Peyer's patch (tissue), 4 donors: ENCODE measurements at regions not wholly inside any gene's neighbourhood (a gene's known extent, or its start where the extent isn't known, plus 50 kb on each side); places are given as distances from the start of the nearest gene placed in this dataset.

Experiments used
- POLR2A ChIP-seq, 2 donors: fragments of 450-650 bp; IDR thresholded peaks; one replicate each; pipeline ENCODE4 v1.5.1; 2017; ENCODE audit warnings: antibody characterized with exemption in 2 of 2, mild to moderate bottlenecking in 2 of 2, moderate library complexity in 2 of 2
- TF ChIP-seq, protein P1 (sequence below), 6 experiments: fragments of 450-650 bp in 4 of 6; fragments of 200-600 bp in 2 of 6; sonication (generic) in 1 of 6; IDR thresholded peaks; one replicate each; pipeline ENCODE4 v1.5.1; 2017 to 2019; ENCODE audit warnings: antibody characterized with exemption in 6 of 6, mild to moderate bottlenecking in 3 of 6, moderate library complexity in 1 of 6

DNA sequence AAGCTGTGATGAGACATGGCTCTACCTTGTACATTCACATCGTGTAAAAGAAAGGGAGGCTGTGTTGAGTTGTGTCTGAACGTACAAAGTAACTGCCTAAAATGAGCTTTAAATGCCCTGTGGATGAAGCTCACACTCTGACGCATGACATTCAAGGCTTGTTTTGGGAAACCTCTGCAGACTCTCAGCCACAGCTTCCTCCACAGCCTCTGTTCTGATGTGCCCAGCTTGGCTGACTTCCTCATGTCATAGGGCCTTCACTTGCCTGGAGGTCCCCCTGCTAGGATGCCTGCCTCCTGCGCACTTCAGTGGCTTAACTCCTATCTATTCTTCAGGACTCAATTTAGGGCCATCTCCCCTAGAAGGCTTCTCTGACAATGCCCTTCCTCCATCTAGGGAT, 230.0 kb upstream of the HABP2 start:
- TF ChIP-seq, protein P1, sequence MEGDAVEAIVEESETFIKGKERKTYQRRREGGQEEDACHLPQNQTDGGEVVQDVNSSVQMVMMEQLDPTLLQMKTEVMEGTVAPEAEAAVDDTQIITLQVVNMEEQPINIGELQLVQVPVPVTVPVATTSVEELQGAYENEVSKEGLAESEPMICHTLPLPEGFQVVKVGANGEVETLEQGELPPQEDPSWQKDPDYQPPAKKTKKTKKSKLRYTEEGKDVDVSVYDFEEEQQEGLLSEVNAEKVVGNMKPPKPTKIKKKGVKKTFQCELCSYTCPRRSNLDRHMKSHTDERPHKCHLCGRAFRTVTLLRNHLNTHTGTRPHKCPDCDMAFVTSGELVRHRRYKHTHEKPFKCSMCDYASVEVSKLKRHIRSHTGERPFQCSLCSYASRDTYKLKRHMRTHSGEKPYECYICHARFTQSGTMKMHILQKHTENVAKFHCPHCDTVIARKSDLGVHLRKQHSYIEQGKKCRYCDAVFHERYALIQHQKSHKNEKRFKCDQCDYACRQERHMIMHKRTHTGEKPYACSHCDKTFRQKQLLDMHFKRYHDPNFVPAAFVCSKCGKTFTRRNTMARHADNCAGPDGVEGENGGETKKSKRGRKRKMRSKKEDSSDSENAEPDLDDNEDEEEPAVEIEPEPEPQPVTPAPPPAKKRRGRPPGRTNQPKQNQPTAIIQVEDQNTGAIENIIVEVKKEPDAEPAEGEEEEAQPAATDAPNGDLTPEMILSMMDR (IDR thresholded peaks at IDR 0.05), result no peak
- no peak for TF ChIP-seq POLR2A (IDR thresholded peaks at IDR 0.05)
